ENCODE measurements at regions not wholly inside any gene's neighbourhood (a gene's known extent, or its start where the extent isn't known, plus 50 kb on each side); places are given as distances from the start of the nearest gene placed in this dataset.
A peak's percentile ranks its signal among the peaks of the same experiment; 100 is the strongest.

DNA sequence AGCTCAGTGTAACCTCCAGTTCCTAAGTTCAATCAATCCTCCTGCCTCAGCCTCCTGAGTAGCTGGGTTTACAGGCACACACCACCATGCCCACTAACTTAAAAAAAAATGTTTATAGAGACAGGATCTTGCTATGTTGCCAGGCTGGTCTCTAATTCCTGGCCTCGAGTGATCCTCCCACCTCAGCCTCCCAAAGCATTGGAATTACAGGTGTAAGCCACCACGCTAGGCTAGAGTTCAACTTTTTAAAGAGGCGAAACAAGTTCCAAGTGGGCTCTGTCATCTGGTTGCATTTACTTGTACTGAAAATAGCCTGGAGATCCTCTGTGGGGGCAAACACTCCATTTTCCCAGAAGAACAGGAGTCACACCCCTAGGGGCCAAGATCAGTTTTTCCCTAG is 100.7 kb upstream of the RIPOR2 start:
- Mint-ChIP-seq H3K36me3 (ENCODE audit: low read depth) (no peaks in the 10 kb centered on the region), H3K27me3 (ENCODE audit: insufficient read depth) (no peaks in the 10 kb centered on the region)
- DNase-seq, result no peak

DNA sequence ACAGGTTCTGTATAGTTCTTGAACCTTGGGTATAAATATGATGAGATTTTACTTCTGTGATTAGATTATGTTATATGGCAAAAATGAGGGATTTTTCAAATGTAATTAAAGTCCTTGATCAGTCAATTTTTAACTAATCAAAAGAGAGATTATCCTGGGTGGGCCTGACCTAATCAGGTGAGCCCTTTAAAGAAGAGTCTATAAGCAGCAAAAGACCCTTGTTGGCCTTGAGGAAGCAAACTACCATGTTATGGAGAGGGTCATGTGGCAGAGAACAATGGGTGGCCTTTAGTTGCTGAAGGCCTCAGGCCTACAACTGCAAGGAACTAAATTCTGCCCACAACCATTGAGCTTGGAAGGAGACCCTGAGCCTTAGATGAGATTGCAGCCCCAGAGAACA is 102.5 kb upstream of the RIPOR2 start:
- DNase-seq, result no peak
- peaks cover 38% of the 10 kb centered on the region for H3K4me1 Mint-ChIP-seq (ENCODE audit: low read depth)
- TF ChIP-seq, protein P1, sequence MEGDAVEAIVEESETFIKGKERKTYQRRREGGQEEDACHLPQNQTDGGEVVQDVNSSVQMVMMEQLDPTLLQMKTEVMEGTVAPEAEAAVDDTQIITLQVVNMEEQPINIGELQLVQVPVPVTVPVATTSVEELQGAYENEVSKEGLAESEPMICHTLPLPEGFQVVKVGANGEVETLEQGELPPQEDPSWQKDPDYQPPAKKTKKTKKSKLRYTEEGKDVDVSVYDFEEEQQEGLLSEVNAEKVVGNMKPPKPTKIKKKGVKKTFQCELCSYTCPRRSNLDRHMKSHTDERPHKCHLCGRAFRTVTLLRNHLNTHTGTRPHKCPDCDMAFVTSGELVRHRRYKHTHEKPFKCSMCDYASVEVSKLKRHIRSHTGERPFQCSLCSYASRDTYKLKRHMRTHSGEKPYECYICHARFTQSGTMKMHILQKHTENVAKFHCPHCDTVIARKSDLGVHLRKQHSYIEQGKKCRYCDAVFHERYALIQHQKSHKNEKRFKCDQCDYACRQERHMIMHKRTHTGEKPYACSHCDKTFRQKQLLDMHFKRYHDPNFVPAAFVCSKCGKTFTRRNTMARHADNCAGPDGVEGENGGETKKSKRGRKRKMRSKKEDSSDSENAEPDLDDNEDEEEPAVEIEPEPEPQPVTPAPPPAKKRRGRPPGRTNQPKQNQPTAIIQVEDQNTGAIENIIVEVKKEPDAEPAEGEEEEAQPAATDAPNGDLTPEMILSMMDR (IDR thresholded peaks at IDR 0.05), result no peak

More for the DNA sequence above, 100.7 kb upstream of the RIPOR2 start:
- TF ChIP-seq, protein P1 (IDR thresholded peaks at IDR 0.05), result no peak
- Mint-ChIP-seq H3K4me3 (no peak overlapping the region), H3K4me1 (ENCODE audit: low read depth) (peaks cover 36% of the 10 kb centered on the region), H3K9me3 (no peaks in the 10 kb centered on the region), H3K27ac (peak overlapping the region; percentile 55; the same call in 1 of the 2 replicates)

DNA sequence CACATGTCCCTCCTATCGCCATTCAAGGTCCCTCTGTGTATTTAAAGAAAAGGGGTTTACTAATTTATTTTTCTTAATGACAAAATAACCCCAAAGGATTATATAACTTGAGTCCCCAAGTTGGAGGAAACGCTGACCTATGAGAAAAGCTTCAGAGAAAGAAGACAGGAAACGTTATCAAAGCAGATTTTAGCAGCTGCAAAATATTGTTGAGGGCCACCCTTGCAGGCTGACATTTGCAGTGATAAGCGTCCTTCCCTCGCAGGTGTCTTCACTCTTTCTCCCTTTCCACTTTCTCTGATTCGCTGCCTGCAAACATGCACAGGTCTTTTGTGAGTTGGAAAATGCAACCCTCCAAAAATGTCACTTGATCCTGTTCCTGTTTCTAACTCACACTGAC is 103.2 kb upstream of the RIPOR2 start:
- no peak for DNase-seq
- Mint-ChIP-seq H3K27ac (no peak overlapping the region), H3K27me3 (ENCODE audit: insufficient read depth) (no peaks in the 10 kb centered on the region), H3K36me3 (ENCODE audit: low read depth) (no peaks in the 10 kb centered on the region), H3K4me3 (no peak overlapping the region), H3K4me1 (ENCODE audit: low read depth) (peaks cover 38% of the 10 kb centered on the region), H3K9me3 (no peaks in the 10 kb centered on the region)
- TF ChIP-seq, protein P1 (IDR thresholded peaks at IDR 0.05), result no peak

More for the DNA sequence above, 102.5 kb upstream of the RIPOR2 start:
- Mint-ChIP-seq H3K27ac (no peak overlapping the region), H3K27me3 (ENCODE audit: insufficient read depth) (no peaks in the 10 kb centered on the region), H3K36me3 (ENCODE audit: low read depth) (no peaks in the 10 kb centered on the region), H3K9me3 (no peaks in the 10 kb centered on the region), H3K4me3 (no peak overlapping the region)

DNA sequence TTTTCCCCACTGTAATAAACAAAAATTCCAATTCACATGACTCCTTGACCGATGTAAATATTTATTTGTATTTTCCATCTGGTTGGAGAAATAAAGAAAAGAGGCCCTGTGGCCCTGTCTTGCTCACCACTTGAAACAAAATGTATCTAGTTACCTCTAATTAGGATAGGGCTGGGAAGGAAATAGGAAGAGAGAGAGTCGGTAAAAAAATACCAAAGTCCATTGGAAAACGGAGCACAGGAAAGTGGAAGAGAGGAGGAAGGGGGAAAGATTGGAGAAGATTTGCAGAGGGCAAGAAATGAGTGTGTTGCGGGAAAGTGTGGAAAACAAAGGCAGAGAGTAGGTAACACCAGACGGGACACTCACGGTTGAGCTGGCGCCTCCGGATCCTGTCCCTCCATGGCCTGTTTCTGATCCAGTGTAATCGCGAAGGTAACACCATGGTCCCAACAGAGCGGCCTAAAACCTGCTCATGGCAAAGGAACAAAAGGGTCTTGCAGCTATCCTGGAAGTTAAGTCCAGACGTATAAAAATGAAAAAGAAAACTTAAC is 105.8 kb upstream of the RIPOR2 start:
- TF ChIP-seq, protein P1 (IDR thresholded peaks at IDR 0.05), result no peak
- Mint-ChIP-seq H3K4me1 (ENCODE audit: low read depth) (peaks cover 14% of the 10 kb centered on the region), H3K36me3 (ENCODE audit: low read depth) (no peaks in the 10 kb centered on the region), H3K27ac (no peak overlapping the region), H3K4me3 (no peak overlapping the region), H3K27me3 (ENCODE audit: insufficient read depth) (no peaks in the 10 kb centered on the region), H3K9me3 (no peaks in the 10 kb centered on the region)
- DNase-seq, result no peak

DNA sequence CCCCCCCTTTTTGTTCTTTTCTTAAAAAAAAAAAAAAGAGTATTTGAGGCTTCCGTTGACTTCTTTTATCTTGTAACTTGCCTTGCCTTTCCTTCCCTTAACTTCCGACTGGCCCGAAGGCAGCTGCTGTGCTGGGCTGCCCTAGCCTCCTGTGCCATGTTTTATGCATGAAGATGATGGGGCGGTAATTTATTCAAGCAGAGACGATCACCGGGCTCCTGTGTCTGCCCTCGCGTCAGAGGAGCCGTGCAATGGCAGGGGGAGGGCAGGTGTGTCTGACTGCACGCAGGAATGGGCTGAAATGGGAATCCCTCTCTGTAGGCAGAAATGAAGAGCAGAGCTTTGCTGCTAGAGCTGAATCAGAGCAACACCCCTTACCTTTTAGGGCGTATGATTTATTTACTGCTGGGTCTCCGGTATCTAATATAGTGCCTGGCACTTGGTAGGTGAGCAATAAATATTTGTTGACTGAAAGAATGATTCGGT is 106.3 kb upstream of the RIPOR2 start:
- H3K27me3 Mint-ChIP-seq (ENCODE audit: insufficient read depth), result no peaks in the 10 kb centered on the region; the same call in 1 of the 2 replicates
- no peak overlapping the region for H3K4me3 Mint-ChIP-seq
- H3K9me3 Mint-ChIP-seq, result no peaks in the 10 kb centered on the region
- H3K36me3 Mint-ChIP-seq (ENCODE audit: low read depth), result no peaks in the 10 kb centered on the region
- H3K4me1 Mint-ChIP-seq (ENCODE audit: low read depth), result peaks cover 11% of the 10 kb centered on the region
- no peak overlapping the region for H3K27ac Mint-ChIP-seq
- TF ChIP-seq, protein P1 (IDR thresholded peaks at IDR 0.05), result no peak
- DNase-seq, result no peak
